Urothelium cell line (cell line): ENCODE measurements at regions not wholly inside any gene's neighbourhood (a gene's known extent, or its start where the extent isn't known, plus 50 kb on each side); places are given as distances from the start of the nearest gene placed in this dataset.
"Not testable (repeated sequence)": the region's sequence is repeated elsewhere in the genome, so short reads cannot be mapped to it uniquely, and the experiment has no call there.

ENCODE experiments used
- DNase-seq: peaks from one replicate; pipeline ENCODE4 v3.0.0; 2011; ENCODE audit warnings: low spot score, mixed read lengths
- FAIRE-seq: peaks from 2 replicates; lab custom pipeline; 2011; peaks lifted over from hg19 to GRCh38; lab: Jason Lieb, UNC

DNA sequence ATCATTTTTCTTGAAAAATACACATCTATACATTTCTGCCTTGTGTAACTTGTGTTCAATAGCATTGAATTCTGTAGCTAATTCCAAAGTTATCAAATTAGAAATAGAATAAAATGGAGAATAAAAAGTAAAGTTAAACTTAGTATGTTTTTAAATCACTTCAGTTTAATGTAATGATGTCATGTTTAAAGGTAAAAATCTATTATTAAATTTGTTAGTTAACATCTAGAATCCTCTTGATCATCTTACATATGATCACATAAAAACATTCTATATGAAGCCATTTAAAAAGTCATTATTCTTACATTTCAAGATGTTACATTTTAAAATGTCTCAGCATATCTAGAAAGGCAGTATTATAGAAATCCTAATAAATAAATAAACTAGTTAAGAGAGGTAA, 1163.2 kb downstream of the PLA2G4A start:
- FAIRE-seq (no peak), DNase-seq (no peak)

- FAIRE-seq (no peak), DNase-seq (no peak)
Measured at GRCh38 chr1:187996780-187997179, 1168.0 kb downstream of the PLA2G4A start.

- no peak for FAIRE-seq
- no peak for DNase-seq
Measured at GRCh38 chr1:187999973-188000372, 1171.2 kb downstream of the PLA2G4A start.

DNA sequence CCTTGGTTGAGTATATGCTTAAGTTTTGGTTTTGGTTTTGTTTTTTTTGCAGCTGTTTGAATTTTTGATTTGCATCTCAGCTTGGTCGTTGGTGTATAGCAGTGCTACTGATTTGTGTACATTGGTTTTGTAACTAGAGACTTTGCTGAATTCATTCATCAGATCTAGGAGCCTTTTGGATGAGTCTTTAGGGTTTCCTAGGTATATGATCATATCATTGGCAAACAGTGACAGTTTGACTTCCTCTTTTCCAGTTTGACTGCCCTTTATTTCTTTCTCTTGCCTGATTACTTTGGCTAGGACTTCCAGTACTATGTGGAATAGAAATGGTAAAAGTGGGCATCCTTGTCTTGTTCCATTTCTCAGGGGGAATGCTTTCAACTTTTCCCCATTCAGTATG, 1174.9 kb downstream of the PLA2G4A start:
- DNase-seq, FAIRE-seq: not testable (repeated sequence)

GRCh38 chr1:188004849-188005248, 1176.1 kb downstream of the PLA2G4A start:
- DNase-seq (no peak), FAIRE-seq (no peak)

DNA sequence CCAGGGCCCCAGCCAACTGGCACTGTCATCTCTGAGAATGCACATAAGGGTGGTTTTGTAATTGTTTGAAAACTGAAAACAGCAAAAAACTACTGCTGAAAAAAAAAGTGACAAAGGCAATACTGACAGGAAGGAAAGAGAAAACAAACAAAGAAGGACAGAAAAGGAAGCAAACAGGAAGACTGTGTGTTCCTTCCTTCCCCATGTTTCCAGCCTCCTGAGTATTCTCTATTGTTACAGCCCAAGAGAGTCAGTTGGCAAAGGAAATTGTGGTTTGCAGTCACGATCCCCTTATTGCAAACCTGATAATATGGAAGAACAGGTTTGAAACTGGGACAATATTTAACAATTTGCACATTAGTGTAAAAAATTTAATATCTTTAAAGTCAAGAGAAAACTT, 1177.6 kb downstream of the PLA2G4A start:
- DNase-seq (no peak), FAIRE-seq (no peak)

GRCh38 chr1:188013222-188013849, 1184.6 kb downstream of the PLA2G4A start:
- DNase-seq, FAIRE-seq: not testable (repeated sequence)

DNA sequence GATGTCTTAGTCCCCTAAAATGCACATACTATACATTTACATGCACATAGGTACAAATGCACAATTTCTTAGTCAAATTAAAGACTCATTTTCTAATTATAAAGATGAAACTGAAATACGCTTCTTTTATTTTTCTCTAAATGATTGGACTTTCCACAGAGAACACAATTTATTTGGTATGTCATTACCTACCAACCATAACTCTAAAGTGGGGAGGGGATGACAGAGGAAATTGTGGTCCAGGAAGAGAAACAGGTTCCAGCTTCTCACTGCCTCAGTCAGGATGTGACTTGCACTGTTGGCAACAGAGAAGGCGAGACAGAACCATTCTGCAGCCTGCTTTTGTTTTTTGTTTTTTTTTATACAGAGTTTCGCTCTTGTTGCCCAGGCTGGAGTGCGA, 1189.2 kb downstream of the PLA2G4A start:
- no peak for DNase-seq
- no peak for FAIRE-seq

DNA sequence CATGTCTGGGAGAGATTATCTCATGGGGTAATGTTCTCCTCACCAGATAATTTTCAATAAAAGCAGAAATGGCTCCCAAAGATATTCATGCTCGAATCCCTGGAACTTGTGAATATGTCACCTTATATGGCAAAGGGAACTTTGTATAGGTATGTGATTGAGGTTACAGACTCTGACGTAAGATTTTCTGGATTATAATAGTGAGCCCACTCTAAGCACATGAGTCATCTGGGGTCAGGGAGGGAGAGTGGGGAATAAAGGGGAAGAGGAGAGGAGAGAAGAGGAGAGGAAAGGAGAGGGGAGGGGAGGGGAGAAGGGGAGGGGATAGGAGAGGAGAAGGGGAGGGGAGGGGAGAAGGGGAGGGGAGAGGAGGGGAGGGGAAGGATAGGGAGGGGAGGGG, 1193.9 kb downstream of the PLA2G4A start:
- no peak for DNase-seq
- no peak for FAIRE-seq

DNA sequence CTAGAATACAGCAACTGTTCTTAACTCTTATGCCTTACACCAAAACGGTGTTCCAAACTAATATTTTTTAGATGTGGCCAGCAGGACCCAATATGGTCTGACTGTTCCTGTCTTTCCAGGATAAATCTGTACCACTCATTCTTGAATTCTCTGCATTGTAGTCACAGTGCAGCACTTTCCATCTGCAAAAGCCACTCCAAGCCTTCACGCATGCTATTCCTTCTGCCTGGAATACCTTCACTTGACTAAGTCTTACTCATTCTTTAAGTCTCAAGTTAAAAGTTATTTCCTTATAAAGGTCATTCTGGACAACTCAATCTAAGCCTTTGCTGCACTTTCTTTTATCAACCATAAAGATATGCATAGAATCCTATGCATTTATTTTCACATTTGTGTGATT, 1194.5 kb downstream of the PLA2G4A start:
- DNase-seq, result no peak
- no peak for FAIRE-seq

DNA sequence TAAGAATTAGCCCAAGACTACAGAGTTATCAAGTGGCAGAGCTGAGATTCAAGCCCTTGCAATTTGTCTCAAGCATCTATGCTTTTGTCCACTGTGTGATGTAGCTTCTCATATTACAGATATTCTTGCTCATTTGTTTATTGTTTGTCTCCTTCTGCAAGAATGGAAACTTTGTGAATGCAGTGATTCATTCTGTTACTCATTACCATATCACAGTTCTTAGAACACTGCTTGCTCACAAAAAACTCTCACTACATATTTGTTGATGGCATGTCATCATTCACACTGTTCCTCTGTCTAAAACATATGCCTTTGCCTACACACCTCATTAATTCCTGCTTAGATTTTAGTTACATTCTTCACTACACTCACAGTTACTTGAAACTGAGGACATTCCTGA, 1198.9 kb downstream of the PLA2G4A start:
- no peak for FAIRE-seq
- DNase-seq, result peak; percentile 29

DNA sequence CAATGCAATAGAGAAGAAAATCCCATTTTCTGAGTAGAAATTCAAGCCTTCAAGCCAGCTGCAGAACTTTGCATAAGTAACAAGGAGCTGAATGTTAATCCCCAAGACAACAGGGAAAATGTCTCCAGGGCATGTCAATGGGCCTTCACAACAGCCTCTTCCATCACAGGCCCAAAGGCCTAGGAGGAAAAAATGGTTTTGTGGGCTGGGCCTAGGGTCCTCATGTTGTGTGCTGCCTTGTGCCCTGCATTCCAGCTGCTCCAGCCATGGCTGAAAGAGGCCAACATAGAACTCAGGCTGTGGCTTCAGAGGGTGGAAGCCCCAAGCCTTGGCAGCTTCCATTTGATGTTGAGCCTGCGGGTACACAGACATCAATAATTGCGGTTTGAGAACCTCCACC, 1208.8 kb downstream of the PLA2G4A start:
- not testable (repeated sequence) for FAIRE-seq

GRCh38 chr1:188043536-188044245, 1214.9 kb downstream of the PLA2G4A start:
- DNase-seq (no peak), FAIRE-seq (no peak)

More for the DNA sequence above, 1208.8 kb downstream of the PLA2G4A start:
- DNase-seq, result not testable (repeated sequence)

DNA sequence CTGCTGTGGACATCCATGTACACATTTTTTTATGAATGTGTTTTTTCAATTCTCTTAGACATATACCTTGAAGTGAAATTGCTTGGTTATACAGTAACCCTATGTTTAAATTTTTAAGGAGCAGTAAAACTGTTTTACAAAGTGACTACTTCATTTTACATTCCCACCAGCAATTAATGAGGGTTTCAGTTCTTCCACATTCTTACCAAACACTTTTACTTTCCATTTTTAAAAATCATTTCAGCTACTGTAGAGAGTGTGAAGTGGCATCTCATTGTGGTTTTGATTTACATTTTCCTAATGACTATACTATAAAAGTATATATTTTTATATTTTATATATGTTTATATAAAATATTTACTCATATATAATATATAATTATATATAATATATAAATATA, 1221.5 kb downstream of the PLA2G4A start:
- FAIRE-seq, result no peak
- no peak for DNase-seq

DNA sequence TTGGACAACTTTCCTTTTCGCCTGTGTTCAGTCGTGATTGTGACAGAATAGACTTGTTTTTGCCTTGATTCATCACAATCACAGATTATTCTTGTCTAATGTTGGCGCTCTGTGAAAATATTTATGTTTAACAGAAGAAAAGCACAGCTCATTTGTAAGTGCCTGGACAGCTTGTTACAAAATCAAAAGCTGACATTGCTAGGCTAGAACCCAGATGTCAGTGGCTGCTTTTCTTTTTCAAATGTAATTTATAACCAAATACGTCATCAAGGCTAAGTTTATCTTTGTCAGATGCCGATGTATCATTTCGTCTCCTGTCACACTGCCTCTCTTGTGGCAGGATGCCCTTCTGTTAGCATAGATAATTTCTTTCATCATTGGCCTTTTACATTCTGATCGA, 1227.3 kb downstream of the PLA2G4A start:
- FAIRE-seq (no peak), DNase-seq (no peak)

DNA sequence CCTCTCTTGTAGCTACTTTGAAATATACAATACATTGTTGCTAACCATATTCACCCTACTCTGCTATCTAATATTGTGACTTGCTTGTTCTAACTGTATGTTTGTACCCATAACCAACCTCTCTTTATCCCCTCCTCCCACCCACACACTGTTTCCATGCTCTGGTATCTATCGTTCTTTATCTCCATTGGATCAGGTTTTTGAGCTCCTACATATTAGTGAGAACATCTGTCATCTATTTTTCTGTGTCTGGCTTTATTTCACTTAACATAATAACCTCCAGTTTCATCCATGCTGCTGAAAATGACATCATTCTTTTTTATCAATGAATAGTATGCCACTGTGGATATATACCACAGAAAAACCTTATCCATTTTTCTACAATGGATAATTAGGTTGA, 1230.1 kb downstream of the PLA2G4A start:
- no peak for FAIRE-seq
- no peak for DNase-seq

DNA sequence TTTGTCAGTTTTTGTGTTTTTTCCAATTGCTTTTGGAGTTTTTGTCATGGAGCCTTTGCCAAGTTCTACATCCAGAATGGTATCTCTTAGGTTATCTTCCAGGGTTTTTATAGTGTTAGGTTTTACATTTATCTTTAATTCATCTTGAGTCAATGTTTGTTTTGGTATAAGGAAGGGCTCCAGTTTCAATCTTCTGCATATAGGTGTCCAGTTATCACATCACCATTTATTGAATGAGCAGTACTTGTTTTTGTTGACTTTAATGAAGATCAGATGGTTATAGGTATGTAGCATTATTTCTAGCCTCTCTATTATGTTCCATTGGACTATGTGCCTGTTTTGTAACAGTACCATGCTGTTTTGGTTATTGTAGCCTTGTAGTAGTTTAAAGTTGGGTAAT, 1233.1 kb downstream of the PLA2G4A start:
- FAIRE-seq (no peak), DNase-seq (no peak)

- FAIRE-seq (no peak), DNase-seq (no peak)
Measured at GRCh38 chr1:188062456-188062855, 1233.7 kb downstream of the PLA2G4A start.

DNA sequence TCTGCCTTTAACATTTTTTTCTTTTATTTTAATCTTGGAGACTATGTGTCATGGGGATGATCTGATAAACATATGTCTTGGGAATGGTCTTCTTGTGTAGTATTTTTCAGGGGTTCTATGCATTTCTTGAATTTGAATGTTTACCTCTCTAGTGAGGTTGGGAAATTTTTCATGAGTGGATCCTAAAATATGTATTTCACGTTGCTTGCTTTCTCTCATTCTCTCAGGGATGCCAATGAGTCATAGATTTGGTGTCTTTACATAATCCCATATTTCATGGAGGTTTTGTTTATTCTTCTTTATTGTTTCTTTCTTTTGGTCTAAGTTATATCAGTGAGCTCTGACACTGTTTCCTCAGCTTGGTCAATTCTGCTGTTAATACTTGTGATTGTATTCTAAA, 1237.2 kb downstream of the PLA2G4A start:
- DNase-seq (no peak), FAIRE-seq (no peak)

GRCh38 chr1:188070848-188071247, 1242.1 kb downstream of the PLA2G4A start:
- DNase-seq (no peak), FAIRE-seq (no peak)

- FAIRE-seq (no peak), DNase-seq (no peak)
Measured at GRCh38 chr1:188089015-188089414, 1260.3 kb downstream of the PLA2G4A start.

DNA sequence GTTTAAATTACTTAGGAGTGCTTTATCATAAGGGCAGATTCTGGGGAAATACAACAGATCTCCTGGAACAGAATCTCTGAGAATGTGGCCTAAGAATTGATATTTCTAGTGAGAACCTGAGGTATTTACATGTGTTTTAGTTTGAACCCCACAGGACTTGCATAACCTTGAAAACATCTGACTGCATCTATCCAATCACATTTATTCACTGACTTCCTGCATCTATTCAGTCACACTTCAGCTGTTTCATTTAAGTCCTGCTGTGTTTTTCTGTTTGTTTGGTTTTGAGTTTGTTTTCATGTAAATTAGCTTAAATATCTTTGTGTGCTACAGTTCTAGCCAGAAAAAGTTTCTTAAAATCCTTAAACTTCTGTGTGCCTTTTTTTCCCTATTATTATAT, 1260.7 kb downstream of the PLA2G4A start:
- DNase-seq, result peak; percentile 11
- no peak for FAIRE-seq

- FAIRE-seq (no peak), DNase-seq (no peak)
Measured at GRCh38 chr1:188096521-188096920, 1267.8 kb downstream of the PLA2G4A start.
